Heart left ventricle (tissue), 13 donors: ENCODE measurements at regions not wholly inside any gene's neighbourhood (a gene's known extent, or its start where the extent isn't known, plus 50 kb on each side); places are given as distances from the start of the nearest gene placed in this dataset.

Source experiments
- POLR2A ChIP-seq, 2 donors: fragments of 450-650 bp; IDR thresholded peaks; one replicate each; pipeline ENCODE4 v1.6.1; 2017; ENCODE audit warnings: antibody characterized with exemption in 2 of 2, mild to moderate bottlenecking in 2 of 2, moderate library complexity in 2 of 2
- TF ChIP-seq, protein P1 (sequence below), 12 donors: fragments of 200-600 bp; sonication (generic) in 4 of 12; IDR thresholded peaks; one replicate each; pipeline versions ENCODE4 v1.5.0 to v1.8.0; 2018 to 2022; ENCODE audit warnings: antibody characterized with exemption in 12 of 12, mild to moderate bottlenecking in 5 of 12
- donor health status: ischemic (EF 13 %, LVEDD 7.1; RV severe dilation, severe dysfunction).
- donor health status: DM: no; HTN: yes; CAD: no.
- donor health status: DM: no; HTN: no; CAD: no.
- donor health status: ischemic (EF 25% LVEDD 6.9; RV normal size, moderate dysfunction).
- donor health status: ischemic (EF 25% LVEDD 5.7; RV mildly dilated, moderate dysfunction).
- donor health status: ischemic (EF 35%, LVEDD 5.7; RV mildly dilated, moderate dysfunction).
- donor health status: nonischemic (EF 11% LVEDD 7.7; RV severe dilation, severe dysfunction).
- donor health status: DM: yes; HTN: yes; CAD: no.
- donor health status: PGD.
- donor health status: ischemic (EF 29% LVEDD 5.4; RV normal size, mild dysfunction).
- donor health status: nonischemic (EF 23%, LVEDD 6.1; RV moderate dilation, normal function).

GRCh38 chr10:6328699-6329423, 126.1 kb downstream of the PFKFB3 start:
- TF ChIP-seq, protein P1, sequence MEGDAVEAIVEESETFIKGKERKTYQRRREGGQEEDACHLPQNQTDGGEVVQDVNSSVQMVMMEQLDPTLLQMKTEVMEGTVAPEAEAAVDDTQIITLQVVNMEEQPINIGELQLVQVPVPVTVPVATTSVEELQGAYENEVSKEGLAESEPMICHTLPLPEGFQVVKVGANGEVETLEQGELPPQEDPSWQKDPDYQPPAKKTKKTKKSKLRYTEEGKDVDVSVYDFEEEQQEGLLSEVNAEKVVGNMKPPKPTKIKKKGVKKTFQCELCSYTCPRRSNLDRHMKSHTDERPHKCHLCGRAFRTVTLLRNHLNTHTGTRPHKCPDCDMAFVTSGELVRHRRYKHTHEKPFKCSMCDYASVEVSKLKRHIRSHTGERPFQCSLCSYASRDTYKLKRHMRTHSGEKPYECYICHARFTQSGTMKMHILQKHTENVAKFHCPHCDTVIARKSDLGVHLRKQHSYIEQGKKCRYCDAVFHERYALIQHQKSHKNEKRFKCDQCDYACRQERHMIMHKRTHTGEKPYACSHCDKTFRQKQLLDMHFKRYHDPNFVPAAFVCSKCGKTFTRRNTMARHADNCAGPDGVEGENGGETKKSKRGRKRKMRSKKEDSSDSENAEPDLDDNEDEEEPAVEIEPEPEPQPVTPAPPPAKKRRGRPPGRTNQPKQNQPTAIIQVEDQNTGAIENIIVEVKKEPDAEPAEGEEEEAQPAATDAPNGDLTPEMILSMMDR (IDR thresholded peaks at IDR 0.05), result no peak
- no peak for TF ChIP-seq POLR2A (IDR thresholded peaks at IDR 0.05)
